Muscle layer of duodenum (tissue), 2 donors: ENCODE measurements at regions not wholly inside any gene's neighbourhood (a gene's known extent, or its start where the extent isn't known, plus 50 kb on each side); places are given as distances from the start of the nearest gene placed in this dataset.

Experiments
- H3K27ac ChIP-seq: one replicate; pipeline ENCODE4 v1.7.0; 2013; ENCODE audit warnings: mild to moderate bottlenecking, low read length
- H3K27me3 ChIP-seq: one replicate; pipeline ENCODE4 v1.7.0; 2013; ENCODE audit warnings: low read depth, mild to moderate bottlenecking, control low read depth, low read length
- H3K36me3 ChIP-seq, 2 donors: one replicate each; pipeline ENCODE4 v1.7.0; 2013; ENCODE audit warnings: low read length in 2 of 2, control low read depth in 1 of 2, mild to moderate bottlenecking in 1 of 2; ENCODE audit not compliant: insufficient read depth in 2 of 2, control insufficient read depth in 1 of 2
- H3K4me1 ChIP-seq, 2 donors: one replicate each; pipeline ENCODE4 v1.7.0; 2013; ENCODE audit warnings: low read length in 2 of 2, mild to moderate bottlenecking in 2 of 2, control low read depth in 1 of 2, moderate library complexity in 1 of 2; ENCODE audit not compliant: insufficient read depth in 2 of 2, control insufficient read depth in 1 of 2
- H3K4me3 ChIP-seq, 2 donors: one replicate each; pipeline ENCODE4 v1.7.0; 2013; ENCODE audit warnings: low read length in 2 of 2, low read depth in 1 of 2, mild to moderate bottlenecking in 1 of 2
- H3K9me3 ChIP-seq, 2 donors: one replicate each; pipeline ENCODE4 v1.7.0; 2013; ENCODE audit warnings: low read length in 2 of 2, control low read depth in 1 of 2, mild to moderate bottlenecking in 1 of 2; ENCODE audit not compliant: control insufficient read depth in 1 of 2
- donor health status: healthy.

GRCh38 chr6:168385858-168386735 lies 54.9 kb upstream of the SMOC2 start:
- Histone ChIP-seq H3K36me3 (no peaks in the 10 kb centered on the region), H3K4me1 (no peaks in the 10 kb centered on the region), H3K27me3 (no peaks in the 10 kb centered on the region), H3K4me3 (no peak overlapping the region), H3K27ac (no peak overlapping the region), H3K9me3 (no peaks in the 10 kb centered on the region)

GRCh38 chr6:168386973-168387372 lies 54.0 kb upstream of the SMOC2 start:
- H3K4me3 ChIP-seq, result no peak overlapping the region
- H3K27ac ChIP-seq, result no peak overlapping the region
- no peaks in the 10 kb centered on the region for H3K36me3 ChIP-seq
- no peaks in the 10 kb centered on the region for H3K27me3 ChIP-seq
- no peaks in the 10 kb centered on the region for H3K4me1 ChIP-seq
- H3K9me3 ChIP-seq, result no peaks in the 10 kb centered on the region

- no peak overlapping the region for H3K4me3 ChIP-seq
- no peak overlapping the region for H3K27ac ChIP-seq
- H3K27me3 ChIP-seq, result no peaks in the 10 kb centered on the region
- no peaks in the 10 kb centered on the region for H3K9me3 ChIP-seq
- H3K4me1 ChIP-seq, result no peaks in the 10 kb centered on the region
- no peaks in the 10 kb centered on the region for H3K36me3 ChIP-seq
Measured at GRCh38 chr6:168387426-168387825, 53.6 kb upstream of the SMOC2 start.

DNA sequence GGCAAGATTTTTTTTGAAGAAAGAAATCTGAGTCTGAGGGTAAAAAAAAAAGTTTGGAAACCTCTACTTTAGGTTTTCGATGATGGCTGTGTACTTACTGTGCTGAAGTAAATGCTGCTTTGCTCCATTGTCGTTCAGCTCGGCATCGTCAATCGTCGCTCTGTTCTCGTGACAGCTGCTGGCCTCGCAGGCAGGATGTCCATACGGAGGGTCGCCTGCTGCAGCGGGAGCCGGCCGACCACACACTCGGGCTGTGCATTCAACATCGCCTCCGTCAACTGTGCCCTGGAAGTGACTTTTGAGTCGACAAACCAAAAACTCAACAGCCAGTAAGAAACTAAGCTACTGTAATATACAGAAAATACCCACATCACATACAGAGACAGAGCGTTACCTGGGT lies 53.1 kb upstream of the SMOC2 start:
- H3K4me1 ChIP-seq, result no peaks in the 10 kb centered on the region

GRCh38 chr6:168388641-168389633 lies 52.0 kb upstream of the SMOC2 start:
- Histone ChIP-seq H3K4me1 (no peaks in the 10 kb centered on the region), H3K4me3 (no peak overlapping the region), H3K27me3 (no peaks in the 10 kb centered on the region), H3K9me3 (no peaks in the 10 kb centered on the region), H3K27ac (no peak overlapping the region), H3K36me3 (no peaks in the 10 kb centered on the region)

More for the DNA sequence above, 53.1 kb upstream of the SMOC2 start:
- H3K36me3 ChIP-seq, result no peaks in the 10 kb centered on the region
- H3K4me3 ChIP-seq, result no peak overlapping the region
- no peak overlapping the region for H3K27ac ChIP-seq
- no peaks in the 10 kb centered on the region for H3K27me3 ChIP-seq
- H3K9me3 ChIP-seq, result no peaks in the 10 kb centered on the region

- H3K27ac ChIP-seq, result no peak overlapping the region
- no peaks in the 10 kb centered on the region for H3K36me3 ChIP-seq
- no peak overlapping the region for H3K4me3 ChIP-seq
- H3K9me3 ChIP-seq, result no peaks in the 10 kb centered on the region
- H3K4me1 ChIP-seq, result no peaks in the 10 kb centered on the region
- H3K27me3 ChIP-seq, result no peaks in the 10 kb centered on the region
Measured at GRCh38 chr6:168390749-168391420, 50.1 kb upstream of the SMOC2 start.
